Right lobe of liver (tissue), 4 donors: ENCODE measurements at regions not wholly inside any gene's neighbourhood (a gene's known extent, or its start where the extent isn't known, plus 50 kb on each side); places are given as distances from the start of the nearest gene placed in this dataset.

Experiments
- POLR2A ChIP-seq: fragments of 450-650 bp; IDR thresholded peaks from one replicate; pipeline ENCODE4 v1.6.1; 2017; ENCODE audit warnings: antibody characterized with exemption, mild to moderate bottlenecking
- TF ChIP-seq, protein P1 (sequence below), 4 donors: fragments of 200-600 bp in 3 of 4; fragments of 450-650 bp in 1 of 4; IDR thresholded peaks; one replicate each; pipeline versions ENCODE4 v1.5.1 to v1.8.0; 2016 to 2022; ENCODE audit warnings: antibody characterized with exemption in 4 of 4, mild to moderate bottlenecking in 2 of 4
- donor health status: DM: no; HTN: no; CAD: no.
- donor health status: DM: no; HTN: no; CAD: no.
- donor health status: DM: no; HTN: yes; CAD: no.

DNA sequence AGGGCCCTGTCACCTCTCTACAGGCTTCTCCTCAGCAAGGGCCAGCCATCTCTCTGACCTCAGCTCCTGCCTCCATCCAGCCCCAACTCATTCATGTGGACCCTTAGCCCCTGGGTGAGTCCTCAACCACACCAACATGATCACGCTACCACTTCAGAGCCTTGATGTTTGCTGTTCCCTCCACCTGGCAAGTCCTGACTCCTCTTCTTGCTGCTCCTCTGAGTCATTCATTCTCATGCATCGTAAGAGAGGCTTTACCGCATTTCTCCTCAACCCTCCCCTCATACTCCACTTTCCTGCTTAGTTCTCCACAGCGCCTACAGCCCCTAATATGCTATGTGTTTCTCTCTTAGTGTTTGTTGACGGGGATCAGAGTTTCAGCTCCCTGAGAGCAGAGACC is 99.9 kb downstream of the C17orf67 start:
- TF ChIP-seq, protein P1, sequence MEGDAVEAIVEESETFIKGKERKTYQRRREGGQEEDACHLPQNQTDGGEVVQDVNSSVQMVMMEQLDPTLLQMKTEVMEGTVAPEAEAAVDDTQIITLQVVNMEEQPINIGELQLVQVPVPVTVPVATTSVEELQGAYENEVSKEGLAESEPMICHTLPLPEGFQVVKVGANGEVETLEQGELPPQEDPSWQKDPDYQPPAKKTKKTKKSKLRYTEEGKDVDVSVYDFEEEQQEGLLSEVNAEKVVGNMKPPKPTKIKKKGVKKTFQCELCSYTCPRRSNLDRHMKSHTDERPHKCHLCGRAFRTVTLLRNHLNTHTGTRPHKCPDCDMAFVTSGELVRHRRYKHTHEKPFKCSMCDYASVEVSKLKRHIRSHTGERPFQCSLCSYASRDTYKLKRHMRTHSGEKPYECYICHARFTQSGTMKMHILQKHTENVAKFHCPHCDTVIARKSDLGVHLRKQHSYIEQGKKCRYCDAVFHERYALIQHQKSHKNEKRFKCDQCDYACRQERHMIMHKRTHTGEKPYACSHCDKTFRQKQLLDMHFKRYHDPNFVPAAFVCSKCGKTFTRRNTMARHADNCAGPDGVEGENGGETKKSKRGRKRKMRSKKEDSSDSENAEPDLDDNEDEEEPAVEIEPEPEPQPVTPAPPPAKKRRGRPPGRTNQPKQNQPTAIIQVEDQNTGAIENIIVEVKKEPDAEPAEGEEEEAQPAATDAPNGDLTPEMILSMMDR (IDR thresholded peaks at IDR 0.05) = no peak
- TF ChIP-seq POLR2A = no peak
